Mucosa of descending colon (tissue), 3 donors: ENCODE measurements at regions not wholly inside any gene's neighbourhood (a gene's known extent, or its start where the extent isn't known, plus 50 kb on each side); places are given as distances from the start of the nearest gene placed in this dataset.
"Not testable (repeated sequence)": the region's sequence is repeated elsewhere in the genome, so short reads cannot be mapped to it uniquely, and the experiment has no call there.

Experiments
- ATAC-seq: fragments of 200-7000 bp; cut with Tn5 transposase; one replicate; pipeline ENCODE4 v1.9.1; 2020; ENCODE audit warnings: mild to moderate bottlenecking, moderate library complexity
- DNase-seq, 3 donors: peaks; one replicate each; pipeline ENCODE4 v3.0.0-alpha.2; 2020
- H3K36me3 ChIP-seq: fragments of 200-600 bp; one replicate; pipeline ENCODE4 v1.8.0; 2021; ENCODE audit warnings: low read depth, mild to moderate bottlenecking
- H3K4me1 ChIP-seq: fragments of 200-600 bp; one replicate; pipeline ENCODE4 v1.8.0; 2021; ENCODE audit warnings: low read depth, mild to moderate bottlenecking
- H3K4me3 ChIP-seq: fragments of 200-600 bp; one replicate; pipeline ENCODE4 v1.8.0; 2021; ENCODE audit warnings: mild to moderate bottlenecking
- H3K9me3 ChIP-seq: fragments of 200-600 bp; one replicate; pipeline ENCODE4 v1.8.0; 2021; ENCODE audit warnings: mild to moderate bottlenecking
- CTCF ChIP-seq: fragments of 200-600 bp; IDR thresholded peaks from one replicate; pipeline ENCODE4 v1.8.0; 2022; ENCODE audit warnings: antibody characterized with exemption, mild to moderate bottlenecking
- intact Hi-C, 2 donors: fragments of 100-400 bp; cut with DNase I in 1 of 2; cut with micrococcal nuclease in 1 of 2; formaldehyde crosslinking; loops; one replicate each; pipeline versions ENCODE4 v1.11.0 to v1.11.1; 2022; cut with DNase I, micrococcal nuclease
- donor health status: DM: no; HTN: no; CAD: no; lungs with moderate emphysema.
- donor health status: DM: no; HTN: no; CAD: no.
- donor health status: DM: no; HTN: yes; CAD: no.

GRCh38 chr4:138485498-138485897 lies 243.3 kb upstream of the SLC7A11 start:
- Histone ChIP-seq H3K4me1 (no peaks in the 10 kb centered on the region), H3K9me3 (no peaks in the 10 kb centered on the region), H3K36me3 (no peaks in the 10 kb centered on the region), H3K4me3 (no peak overlapping the region)
- no peak for TF ChIP-seq CTCF
- ATAC-seq (no peak), DNase-seq (no peak)
- intact Hi-C loops, result no loop called here

- intact Hi-C loops, result no loop called here
- no peak for DNase-seq
- Histone ChIP-seq H3K9me3 (no peaks in the 10 kb centered on the region), H3K36me3 (no peaks in the 10 kb centered on the region), H3K4me3 (no peak overlapping the region), H3K4me1 (no peaks in the 10 kb centered on the region)
- no peak for TF ChIP-seq CTCF
- ATAC-seq, result no peak
Observed at GRCh38 chr4:138475116-138475515, 233.0 kb upstream of the SLC7A11 start.

- no peaks in the 10 kb centered on the region for H3K36me3 ChIP-seq
- H3K4me1 ChIP-seq, result no peaks in the 10 kb centered on the region
- no peak for DNase-seq
- no peak for TF ChIP-seq CTCF
- ATAC-seq, result no peak
- no peak overlapping the region for H3K4me3 ChIP-seq
- no peaks in the 10 kb centered on the region for H3K9me3 ChIP-seq
- intact Hi-C loops, result no loop called here
Observed at GRCh38 chr4:138473339-138473738, 231.2 kb upstream of the SLC7A11 start.

- TF ChIP-seq CTCF, result no peak
Observed at GRCh38 chr4:138460477-138461414, 218.6 kb upstream of the SLC7A11 start.

GRCh38 chr4:138458751-138459150 lies 216.6 kb upstream of the SLC7A11 start:
- ATAC-seq (no peak), DNase-seq (no peak)
- Histone ChIP-seq H3K4me1 (no peaks in the 10 kb centered on the region), H3K4me3 (no peak overlapping the region), H3K9me3 (no peaks in the 10 kb centered on the region), H3K36me3 (no peaks in the 10 kb centered on the region)
- intact Hi-C loops, result no loop called here
- no peak for TF ChIP-seq CTCF

More at GRCh38 chr4:138460477-138461414, 218.6 kb upstream of the SLC7A11 start:
- Histone ChIP-seq H3K4me1 (no peaks in the 10 kb centered on the region), H3K36me3 (no peaks in the 10 kb centered on the region), H3K9me3 (no peaks in the 10 kb centered on the region), H3K4me3 (no peak overlapping the region)
- ATAC-seq (peak; percentile 99), DNase-seq (no peak)
- intact Hi-C loops, result no loop called here

GRCh38 chr4:138456349-138456748 lies 214.2 kb upstream of the SLC7A11 start:
- H3K9me3 ChIP-seq, intact Hi-C loops: not testable (repeated sequence)

More at GRCh38 chr4:138456349-138456748, 214.2 kb upstream of the SLC7A11 start:
- DNase-seq, H3K4me1 ChIP-seq, H3K36me3 ChIP-seq, ATAC-seq, H3K4me3 ChIP-seq: not testable (repeated sequence)
